ENCODE measurements at regions not wholly inside any gene's neighbourhood (a gene's known extent, or its start where the extent isn't known, plus 50 kb on each side); places are given as distances from the start of the nearest gene placed in this dataset.

DNA sequence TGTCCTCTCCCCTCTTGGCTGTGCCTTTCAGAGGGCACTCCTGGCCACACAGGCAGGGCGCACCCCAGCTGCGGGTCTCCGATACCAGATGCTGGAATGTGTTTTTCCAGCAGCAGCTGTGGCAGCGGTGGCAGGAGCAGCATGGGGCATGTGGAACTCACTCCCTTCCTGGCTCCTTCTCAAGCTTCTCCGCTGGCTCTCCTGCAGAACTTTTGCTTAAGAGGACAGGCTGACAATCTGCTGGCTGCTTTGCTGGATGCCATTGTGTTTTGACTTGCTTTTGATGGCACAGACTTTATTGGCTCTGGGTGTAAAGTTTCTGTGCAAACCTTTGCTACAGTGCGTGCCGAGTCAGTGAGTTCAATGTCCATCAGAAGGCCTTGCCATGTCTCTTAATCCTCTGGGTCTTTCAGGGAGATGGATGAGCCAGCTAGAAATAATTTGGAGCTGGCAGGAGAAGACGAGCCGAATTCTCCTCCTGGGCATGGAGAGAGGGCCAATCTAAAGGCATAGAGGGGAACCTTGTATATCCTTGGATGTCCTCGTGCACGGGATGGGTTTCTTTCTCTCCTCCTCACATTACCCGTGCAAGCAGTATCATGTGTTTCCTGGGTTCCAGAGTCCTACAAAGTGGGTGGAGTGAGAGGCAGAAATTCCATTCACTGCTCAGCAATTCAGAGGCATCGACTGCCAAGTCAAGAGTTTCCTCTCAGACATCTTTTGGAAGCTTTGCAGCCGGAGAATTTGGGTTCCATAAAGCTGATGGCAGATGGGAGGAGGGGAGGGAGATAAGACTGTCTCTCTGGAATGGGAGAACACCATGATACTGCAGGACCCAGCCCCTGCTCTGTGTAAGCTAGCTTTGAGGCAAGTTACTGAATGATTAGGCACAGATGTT, 231.2 kb downstream of the FGF9 start:
- H3K27me3 ChIP-seq (replicated peaks; ENCODE audit: insufficient read depth), result no peaks in the 10 kb centered on the region
- H3K4me3 ChIP-seq, result peak overlapping the region; percentile 59
- no peaks in the 10 kb centered on the region for H3K9me3 ChIP-seq
- ATAC-seq (ENCODE audit: insufficient number of reproducible peaks, low FRiP score, low read depth) (no peak), DNase-seq (ENCODE audit: low spot score) (no peak)
- TF ChIP-seq, protein P1, sequence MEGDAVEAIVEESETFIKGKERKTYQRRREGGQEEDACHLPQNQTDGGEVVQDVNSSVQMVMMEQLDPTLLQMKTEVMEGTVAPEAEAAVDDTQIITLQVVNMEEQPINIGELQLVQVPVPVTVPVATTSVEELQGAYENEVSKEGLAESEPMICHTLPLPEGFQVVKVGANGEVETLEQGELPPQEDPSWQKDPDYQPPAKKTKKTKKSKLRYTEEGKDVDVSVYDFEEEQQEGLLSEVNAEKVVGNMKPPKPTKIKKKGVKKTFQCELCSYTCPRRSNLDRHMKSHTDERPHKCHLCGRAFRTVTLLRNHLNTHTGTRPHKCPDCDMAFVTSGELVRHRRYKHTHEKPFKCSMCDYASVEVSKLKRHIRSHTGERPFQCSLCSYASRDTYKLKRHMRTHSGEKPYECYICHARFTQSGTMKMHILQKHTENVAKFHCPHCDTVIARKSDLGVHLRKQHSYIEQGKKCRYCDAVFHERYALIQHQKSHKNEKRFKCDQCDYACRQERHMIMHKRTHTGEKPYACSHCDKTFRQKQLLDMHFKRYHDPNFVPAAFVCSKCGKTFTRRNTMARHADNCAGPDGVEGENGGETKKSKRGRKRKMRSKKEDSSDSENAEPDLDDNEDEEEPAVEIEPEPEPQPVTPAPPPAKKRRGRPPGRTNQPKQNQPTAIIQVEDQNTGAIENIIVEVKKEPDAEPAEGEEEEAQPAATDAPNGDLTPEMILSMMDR (IDR thresholded peaks at IDR 0.05), result no peak
- peaks cover 15 to 21% of the 10 kb centered on the region in 2 donors for H3K4me1 ChIP-seq (ENCODE audit: control insufficient read depth in 1 of 2, low read depth in 2 of 2)
- peak overlapping the region; percentile 28 to 35 for H3K27ac ChIP-seq
- H3K36me3 ChIP-seq, result no peaks in the 10 kb centered on the region

DNA sequence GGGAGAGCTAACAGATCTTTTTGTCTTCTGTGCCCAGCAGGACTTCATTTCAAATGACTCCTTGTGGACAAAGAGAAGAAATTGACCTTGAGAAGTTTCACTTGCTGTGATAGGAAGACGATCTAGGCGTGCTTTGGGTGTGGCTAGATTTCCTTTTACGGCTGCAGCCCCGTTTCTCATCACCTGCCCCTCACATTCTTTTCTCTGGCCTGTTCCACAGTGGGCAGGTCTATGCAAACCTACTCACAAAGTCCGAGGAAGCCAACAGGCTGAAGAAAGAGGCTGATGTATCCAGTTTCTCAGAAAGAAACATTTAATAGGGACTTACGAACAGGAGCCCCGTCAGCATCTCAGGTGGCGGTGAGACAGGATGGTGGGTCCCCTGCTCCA, 231.8 kb downstream of the FGF9 start:
- Histone ChIP-seq H3K4me1 (ENCODE audit: control insufficient read depth in 1 of 2, low read depth in 2 of 2) (peaks cover 15 to 21% of the 10 kb centered on the region in 2 donors), H3K36me3 (no peaks in the 10 kb centered on the region), H3K9me3 (no peaks in the 10 kb centered on the region), H3K27me3 (replicated peaks; ENCODE audit: insufficient read depth) (no peaks in the 10 kb centered on the region), H3K27ac (no peak overlapping the region), H3K4me3 (no peak overlapping the region)
- TF ChIP-seq, protein P1 (IDR thresholded peaks at IDR 0.05), result no peak
- DNase-seq (ENCODE audit: low spot score), result no peak
- ATAC-seq (ENCODE audit: insufficient number of reproducible peaks, low FRiP score, low read depth), result no peak

DNA sequence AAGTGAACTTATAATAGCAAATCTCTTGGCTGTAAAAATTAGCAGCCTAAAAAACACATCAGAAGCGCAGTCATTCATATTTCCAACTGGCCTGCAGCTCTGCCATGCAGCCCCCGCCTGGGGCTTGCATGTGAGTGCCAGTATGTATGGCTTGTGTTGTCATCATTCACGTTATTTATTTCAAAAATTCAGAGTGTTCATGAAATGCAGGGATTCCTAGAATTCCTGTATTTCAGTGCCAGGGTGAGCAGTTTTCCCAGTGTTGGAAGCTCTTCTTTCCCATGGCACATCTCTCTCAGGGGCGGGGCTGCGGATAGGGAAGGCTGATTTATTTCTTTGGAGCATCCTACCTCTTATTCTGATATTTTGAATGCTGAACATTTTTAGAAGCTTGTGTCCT, 234.6 kb downstream of the FGF9 start:
- TF ChIP-seq, protein P1 (IDR thresholded peaks at IDR 0.05), result no peak
- DNase-seq (ENCODE audit: low spot score) (no peak), ATAC-seq (ENCODE audit: insufficient number of reproducible peaks, low FRiP score, low read depth) (no peak)
- H3K9me3 ChIP-seq, result no peaks in the 10 kb centered on the region
- no peak overlapping the region for H3K4me3 ChIP-seq
- no peak overlapping the region for H3K27ac ChIP-seq
- H3K36me3 ChIP-seq, result no peaks in the 10 kb centered on the region
- no peaks in the 10 kb centered on the region for H3K27me3 ChIP-seq (replicated peaks; ENCODE audit: insufficient read depth)
- H3K4me1 ChIP-seq (ENCODE audit: control insufficient read depth in 1 of 2, low read depth in 2 of 2), result peaks cover 15 to 21% of the 10 kb centered on the region in 2 donors

DNA sequence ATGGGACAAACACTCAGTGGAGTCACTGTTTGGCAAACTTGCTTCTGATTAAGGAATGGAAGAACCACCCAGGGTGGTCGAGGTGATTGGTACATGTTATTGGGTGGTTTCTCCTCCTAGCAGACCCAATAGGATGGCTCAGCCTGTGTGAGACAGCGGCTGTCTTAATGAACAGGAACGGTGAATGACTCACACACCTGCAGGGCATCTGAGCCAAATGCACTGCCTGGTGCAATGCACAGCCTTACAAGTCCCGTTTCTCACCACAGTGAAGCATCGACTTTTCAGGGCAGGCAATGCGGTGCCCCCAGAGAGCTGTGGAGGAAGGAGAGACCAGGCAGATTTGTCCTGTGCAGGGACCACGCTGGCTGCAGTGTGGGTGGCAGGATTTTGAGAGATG, 238.5 kb downstream of the FGF9 start:
- H3K4me1 ChIP-seq (ENCODE audit: control insufficient read depth in 1 of 2, low read depth in 2 of 2), result no peaks in the 10 kb centered on the region
- H3K9me3 ChIP-seq, result no peaks in the 10 kb centered on the region
- no peaks in the 10 kb centered on the region for H3K27me3 ChIP-seq (replicated peaks; ENCODE audit: insufficient read depth)
- TF ChIP-seq, protein P1 (IDR thresholded peaks at IDR 0.05), result no peak
- DNase-seq (ENCODE audit: low spot score), result no peak
- H3K36me3 ChIP-seq, result no peaks in the 10 kb centered on the region
- no peak for ATAC-seq (ENCODE audit: insufficient number of reproducible peaks, low FRiP score, low read depth)
- H3K4me3 ChIP-seq, result no peak overlapping the region
- no peak overlapping the region for H3K27ac ChIP-seq

DNA sequence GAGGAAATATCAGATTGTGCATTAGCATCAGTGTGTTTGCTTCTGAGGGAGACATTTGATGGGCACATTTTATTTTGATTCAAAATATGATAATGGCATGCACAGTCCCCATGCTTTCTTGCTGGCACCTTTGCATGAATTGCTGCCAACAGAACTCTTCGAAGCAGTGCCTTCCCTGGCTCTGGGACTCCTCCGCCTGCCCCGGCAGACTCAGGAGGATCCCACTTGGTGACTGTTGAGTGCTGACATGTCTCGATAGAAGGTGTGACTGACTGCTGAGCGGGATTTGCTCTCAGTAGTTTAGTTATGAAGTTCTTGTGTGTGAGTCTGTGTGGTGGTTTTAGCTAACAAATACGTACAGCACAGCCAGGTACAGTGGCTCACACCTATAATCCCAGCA, 239.7 kb downstream of the FGF9 start:
- ATAC-seq (ENCODE audit: insufficient number of reproducible peaks, low FRiP score, low read depth), result no peak
- H3K4me1 ChIP-seq (ENCODE audit: control insufficient read depth in 1 of 2, low read depth in 2 of 2), result no peaks in the 10 kb centered on the region
- H3K9me3 ChIP-seq, result no peaks in the 10 kb centered on the region

More for the DNA sequence above, 239.7 kb downstream of the FGF9 start:
- no peaks in the 10 kb centered on the region for H3K36me3 ChIP-seq
- H3K27me3 ChIP-seq (replicated peaks; ENCODE audit: insufficient read depth), result no peaks in the 10 kb centered on the region
- no peak overlapping the region for H3K27ac ChIP-seq
- DNase-seq (ENCODE audit: low spot score), result no peak
- TF ChIP-seq, protein P1 (IDR thresholded peaks at IDR 0.05), result no peak
- no peak overlapping the region for H3K4me3 ChIP-seq
